8988T (cell line): ENCODE measurements at regions not wholly inside any gene's neighbourhood (a gene's known extent, or its start where the extent isn't known, plus 50 kb on each side); places are given as distances from the start of the nearest gene placed in this dataset.
"Not testable (repeated sequence)": the region's sequence is repeated elsewhere in the genome, so short reads cannot be mapped to it uniquely, and the experiment has no call there.

Experiments
- DNase-seq: peaks from one replicate; pipeline ENCODE4 v3.0.0; 2011

- not testable (repeated sequence) for DNase-seq
Measured at GRCh38 chr5:96319981-96320739, 112.9 kb downstream of the PCSK1 start.

GRCh38 chr5:96318569-96319110 is 114.4 kb downstream of the PCSK1 start:
- no peak for DNase-seq

- DNase-seq, result no peak
Measured at GRCh38 chr5:96317945-96318344, 115.1 kb downstream of the PCSK1 start.

- DNase-seq, result no peak
Measured at GRCh38 chr5:96316487-96316886, 116.6 kb downstream of the PCSK1 start.

- DNase-seq, result no peak
Measured at GRCh38 chr5:96316017-96316416, 117.0 kb downstream of the PCSK1 start.

- DNase-seq, result no peak
Measured at GRCh38 chr5:96315431-96315830, 117.6 kb downstream of the PCSK1 start.

GRCh38 chr5:96312383-96312782 is 120.7 kb downstream of the PCSK1 start:
- DNase-seq, result no peak

GRCh38 chr5:96307047-96307446 is 126.0 kb downstream of the PCSK1 start:
- not testable (repeated sequence) for DNase-seq

GRCh38 chr5:96302174-96302738 is 130.8 kb downstream of the PCSK1 start:
- DNase-seq, result no peak

GRCh38 chr5:96300976-96301375 is 132.1 kb downstream of the PCSK1 start:
- no peak for DNase-seq

- DNase-seq, result no peak
Measured at GRCh38 chr5:96297867-96298266, 135.2 kb downstream of the PCSK1 start.

GRCh38 chr5:96297290-96297689 is 135.8 kb downstream of the PCSK1 start:
- no peak for DNase-seq

GRCh38 chr5:96294884-96295202 is 138.2 kb downstream of the PCSK1 start:
- DNase-seq, result no peak

- no peak for DNase-seq
Measured at GRCh38 chr5:96293966-96294883, 138.8 kb downstream of the PCSK1 start.

GRCh38 chr5:96292582-96293247 is 140.3 kb downstream of the PCSK1 start:
- DNase-seq, result no peak

- not testable (repeated sequence) for DNase-seq
Measured at GRCh38 chr5:96289287-96289686, 143.8 kb downstream of the PCSK1 start.

- DNase-seq, result no peak
Measured at GRCh38 chr5:96288845-96289185, 144.2 kb downstream of the PCSK1 start.

- DNase-seq, result no peak
Measured at GRCh38 chr5:96288166-96288844, 144.7 kb downstream of the PCSK1 start.

GRCh38 chr5:96287136-96287535 is 145.9 kb downstream of the PCSK1 start:
- DNase-seq, result no peak

- no peak for DNase-seq
Measured at GRCh38 chr5:96285823-96286222, 147.2 kb downstream of the PCSK1 start.

GRCh38 chr5:96284727-96285389 is 148.2 kb downstream of the PCSK1 start:
- DNase-seq, result no peak

- no peak for DNase-seq
Measured at GRCh38 chr5:96283589-96283988, 149.5 kb downstream of the PCSK1 start.
